Upper lobe of left lung (tissue), 6 donors: ENCODE measurements at regions not wholly inside any gene's neighbourhood (a gene's known extent, or its start where the extent isn't known, plus 50 kb on each side); places are given as distances from the start of the nearest gene placed in this dataset.

ENCODE experiments used
- ATAC-seq, 2 donors: fragments of 200-7000 bp; cut with Tn5 transposase; one replicate each; pipeline ENCODE4 v1.9.1; 2022; ENCODE audit warnings: mild to moderate bottlenecking in 2 of 2, moderate library complexity in 2 of 2; ENCODE audit not compliant: low FRiP score in 2 of 2
- DNase-seq, 2 donors: peaks; one replicate each; pipeline ENCODE4 v3.0.0-alpha.2; 2019 to 2020
- H3K27ac ChIP-seq, 4 donors: fragments of 200-600 bp; sonication (generic); one replicate each; pipeline ENCODE4 v1.5.1; 2016 to 2019
- H3K27me3 ChIP-seq, 4 donors: fragments of 200-600 bp; sonication (generic); one replicate each; pipeline ENCODE4 v1.5.1; 2017 to 2019
- H3K36me3 ChIP-seq, 4 donors: fragments of 200-600 bp; sonication (generic); one replicate each; pipeline ENCODE4 v1.5.1; 2016 to 2019
- H3K4me1 ChIP-seq, 4 donors: fragments of 200-600 bp; sonication (generic); one replicate each; pipeline ENCODE4 v1.5.1; 2018 to 2019
- H3K4me3 ChIP-seq, 4 donors: fragments of 200-600 bp; sonication (generic); one replicate each; pipeline ENCODE4 v1.5.1; 2017 to 2019; ENCODE audit warnings: mild to moderate bottlenecking in 2 of 4, moderate library complexity in 1 of 4
- H3K9me3 ChIP-seq, 4 donors: fragments of 200-600 bp; sonication (generic); one replicate each; pipeline ENCODE4 v1.5.1; 2018 to 2019
- CTCF ChIP-seq, 6 experiments: fragments of 450-650 bp in 4 of 6; fragments of 200-600 bp in 2 of 6; sonication (generic) in 2 of 6; IDR thresholded peaks; one replicate each; pipeline ENCODE4 v1.5.1; 2016 to 2019; ENCODE audit warnings: antibody characterized with exemption in 6 of 6
- EP300 ChIP-seq, 4 donors: sonication (generic); formaldehyde crosslinking; IDR thresholded peaks; one replicate each; pipeline ENCODE4 v1.5.1; 2017; ENCODE audit warnings: antibody characterized with exemption in 4 of 4, control low read depth in 2 of 4
- POLR2A ChIP-seq, 4 donors: fragments of 450-650 bp; IDR thresholded peaks; one replicate each; pipeline ENCODE4 v1.5.1; 2016 to 2017; ENCODE audit warnings: antibody characterized with exemption in 4 of 4, mild to moderate bottlenecking in 2 of 4
- POLR2AphosphoS5 ChIP-seq, 2 donors: sonication (generic); formaldehyde crosslinking; IDR thresholded peaks; one replicate each; pipeline ENCODE4 v1.5.1; 2017; ENCODE audit warnings: antibody characterized with exemption in 2 of 2
- WGBS, 2 donors: methylation state at CpG; one replicate each; pipeline ENCODE4 v1.1.5; 2017 to 2018; 5-methylcytosine and 5-hydroxymethylcytosine counted together
- donor health status: DM: no; HTN: no; CAD: no; lungs with moderate emphysema.
- donor health status: DM: no; HTN: yes; CAD: no; lungs with severe emphysema.

- Histone ChIP-seq H3K9me3 (no peaks in the 10 kb centered on the region), H3K27me3 (no peaks in the 10 kb centered on the region), H3K27ac (no peak overlapping the region), H3K4me3 (no peak overlapping the region), H3K36me3 (no peaks in the 10 kb centered on the region), H3K4me1 (no peaks in the 10 kb centered on the region)
- no peak for ATAC-seq
- 86 to 92% methylated on average over 3 of the region's 3 CpGs for WGBS, 2 donors
- DNase-seq: no peak
- TF ChIP-seq CTCF (IDR thresholded peaks at IDR 0.05): no peak
- TF ChIP-seq POLR2A (IDR thresholded peaks at IDR 0.05): no peak
- no peak for TF ChIP-seq POLR2AphosphoS5 (IDR thresholded peaks at IDR 0.05)
Observed at GRCh38 chr5:89190515-89191265, 307.7 kb upstream of the MEF2C start.

DNA sequence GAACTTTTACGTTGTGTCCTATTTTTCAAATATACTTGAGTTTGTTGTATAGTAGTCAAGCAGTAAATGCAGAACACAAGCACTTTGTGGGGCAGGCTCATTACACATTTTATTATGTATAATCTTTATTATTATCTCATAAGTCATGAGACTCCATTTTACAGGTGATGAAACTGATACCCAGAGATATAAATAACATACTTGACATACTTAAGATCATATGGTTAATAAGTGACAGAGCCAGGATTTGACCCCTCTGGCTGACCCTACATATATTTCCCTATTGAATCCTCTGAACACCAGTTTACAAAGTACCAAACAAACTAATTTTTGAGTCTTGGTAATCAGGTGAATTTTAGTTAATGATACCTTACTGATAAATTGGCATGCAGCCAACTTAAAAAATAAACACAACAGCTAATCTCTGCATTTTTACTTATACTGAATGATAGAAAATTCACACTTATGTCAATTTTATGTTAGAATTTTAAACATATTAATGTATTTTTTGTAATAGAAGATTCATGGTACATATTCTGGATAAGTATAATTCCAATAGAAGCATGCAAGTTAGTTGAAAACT, 305.0 kb upstream of the MEF2C start:
- Histone ChIP-seq H3K9me3 (no peaks in the 10 kb centered on the region), H3K27ac (no peak overlapping the region), H3K36me3 (no peaks in the 10 kb centered on the region), H3K4me1 (no peaks in the 10 kb centered on the region), H3K4me3 (no peak overlapping the region), H3K27me3 (no peaks in the 10 kb centered on the region)
- WGBS, 2 donors: 97 to 98% methylated on average over 1 of the region's 1 CpG
- ATAC-seq (no peak), DNase-seq (no peak)
- TF ChIP-seq EP300 (IDR thresholded peaks at IDR 0.05) (no peak), POLR2AphosphoS5 (IDR thresholded peaks at IDR 0.05) (no peak), POLR2A (IDR thresholded peaks at IDR 0.05) (no peak)

GRCh38 chr5:89187268-89187667, 304.3 kb upstream of the MEF2C start:
- Histone ChIP-seq H3K9me3 (no peaks in the 10 kb centered on the region), H3K27ac (no peak overlapping the region), H3K4me1 (no peaks in the 10 kb centered on the region), H3K27me3 (no peaks in the 10 kb centered on the region), H3K36me3 (no peaks in the 10 kb centered on the region), H3K4me3 (no peak overlapping the region)
- ATAC-seq: no peak
- DNase-seq: no peak
- TF ChIP-seq CTCF (IDR thresholded peaks at IDR 0.05) (no peak), EP300 (IDR thresholded peaks at IDR 0.05) (no peak)

- Histone ChIP-seq H3K27ac (no peak overlapping the region), H3K36me3 (no peaks in the 10 kb centered on the region), H3K4me3 (no peak overlapping the region), H3K9me3 (no peaks in the 10 kb centered on the region), H3K27me3 (no peaks in the 10 kb centered on the region), H3K4me1 (no peaks in the 10 kb centered on the region)
- TF ChIP-seq POLR2A (IDR thresholded peaks at IDR 0.05) (no peak), CTCF (IDR thresholded peaks at IDR 0.05) (no peak), POLR2AphosphoS5 (IDR thresholded peaks at IDR 0.05) (no peak)
- no peak for ATAC-seq
- DNase-seq: no peak
Observed at GRCh38 chr5:89181546-89181945, 298.6 kb upstream of the MEF2C start.

- Histone ChIP-seq H3K27me3 (no peaks in the 10 kb centered on the region), H3K4me1 (no peaks in the 10 kb centered on the region), H3K4me3 (no peak overlapping the region), H3K36me3 (no peaks in the 10 kb centered on the region), H3K9me3 (no peaks in the 10 kb centered on the region), H3K27ac (no peak overlapping the region)
- DNase-seq (no peak), ATAC-seq (no peak)
- no peak for TF ChIP-seq POLR2AphosphoS5 (IDR thresholded peaks at IDR 0.05)
- no peak for TF ChIP-seq CTCF (IDR thresholded peaks at IDR 0.05)
- TF ChIP-seq EP300 (IDR thresholded peaks at IDR 0.05): no peak
- no peak for TF ChIP-seq POLR2A (IDR thresholded peaks at IDR 0.05)
- 83 to 90% methylated on average over 3 of the region's 3 CpGs for WGBS, 2 donors
Observed at GRCh38 chr5:89179731-89180130, 296.7 kb upstream of the MEF2C start.
